ENCODE measurements at regions not wholly inside any gene's neighbourhood (a gene's known extent, or its start where the extent isn't known, plus 50 kb on each side); places are given as distances from the start of the nearest gene placed in this dataset.
A peak's percentile ranks its signal among the peaks of the same experiment; 100 is the strongest.

- H3K27me3 ChIP-seq, result no peaks in the 10 kb centered on the region
- no peaks in the 10 kb centered on the region for H3K9me3 ChIP-seq
- H3K27ac ChIP-seq, result peak overlapping the region in 3 of 4 donors; percentile 39 to 72 (median 44)
- TF ChIP-seq POLR2A (IDR thresholded peaks at IDR 0.05) (no peak), CTCF (IDR thresholded peaks at IDR 0.05) (no peak)
- no peaks in the 10 kb centered on the region for H3K36me3 ChIP-seq (replicated peaks in 1 of 2; ENCODE audit: insufficient read depth in 1 of 2, low read depth in 2 of 2)
- WGBS, 2 donors, result 50% methylated on average over 1 of the region's 1 CpG
- DNase-seq, result no peak
- ATAC-seq, result no peak
- intact Hi-C loops (cut with DNase I), result no loop called here
- H3K4me3 ChIP-seq, result no peak overlapping the region
- peaks cover 56% of the 10 kb centered on the region for H3K4me1 ChIP-seq
Observed at GRCh38 chr10:44804661-44805060, 106.5 kb upstream of the TMEM72 start.

GRCh38 chr10:44805466-44806210 lies 105.5 kb upstream of the TMEM72 start:
- TF ChIP-seq CTCF (IDR thresholded peaks at IDR 0.05) (no peak), POLR2A (IDR thresholded peaks at IDR 0.05) (peak in 2 of 3 donors; percentile 6 to 34)
- 32 to 42% methylated on average over 6 of the region's 6 CpGs for WGBS, 2 donors
- intact Hi-C loops (cut with DNase I), result no loop called here
- no peaks in the 10 kb centered on the region for H3K9me3 ChIP-seq
- H3K4me1 ChIP-seq, result peaks cover 51% of the 10 kb centered on the region
- peak; percentile 71 for ATAC-seq
- peak overlapping the region in 3 of 4 donors; percentile 32 to 72 (median 39) for H3K27ac ChIP-seq
- H3K27me3 ChIP-seq, result no peaks in the 10 kb centered on the region
- DNase-seq, result peak; percentile 53 to 76 (median 66)
- H3K36me3 ChIP-seq (replicated peaks in 1 of 2; ENCODE audit: insufficient read depth in 1 of 2, low read depth in 2 of 2), result no peaks in the 10 kb centered on the region
- H3K4me3 ChIP-seq, result no peak overlapping the region

- no peaks in the 10 kb centered on the region for H3K9me3 ChIP-seq
- peaks cover 54% of the 10 kb centered on the region for H3K4me1 ChIP-seq
- no peak for DNase-seq
- ATAC-seq, result no peak
- H3K27ac ChIP-seq, result peak overlapping the region in 3 of 4 donors; percentile 32 to 72 (median 39)
- no peak overlapping the region for H3K4me3 ChIP-seq
- no peaks in the 10 kb centered on the region for H3K36me3 ChIP-seq (replicated peaks in 1 of 2; ENCODE audit: insufficient read depth in 1 of 2, low read depth in 2 of 2)
- TF ChIP-seq CTCF (IDR thresholded peaks at IDR 0.05), result no peak
- TF ChIP-seq POLR2A (IDR thresholded peaks at IDR 0.05), result no peak
- 48 to 49% methylated on average over 3 of the region's 3 CpGs for WGBS, 2 donors
- intact Hi-C loops (cut with DNase I), result no loop called here
- no peaks in the 10 kb centered on the region for H3K27me3 ChIP-seq
Observed at GRCh38 chr10:44806950-44807349, 104.2 kb upstream of the TMEM72 start.

GRCh38 chr10:44807451-44807850 lies 103.7 kb upstream of the TMEM72 start:
- H3K27me3 ChIP-seq, result no peaks in the 10 kb centered on the region
- TF ChIP-seq CTCF (IDR thresholded peaks at IDR 0.05) (no peak), POLR2A (IDR thresholded peaks at IDR 0.05) (no peak)
- peaks cover 49% of the 10 kb centered on the region for H3K4me1 ChIP-seq
- no peak overlapping the region for H3K4me3 ChIP-seq
- no peak for DNase-seq
- no peak overlapping the region for H3K27ac ChIP-seq
- intact Hi-C loops (cut with DNase I), result no loop called here
- no peaks in the 10 kb centered on the region for H3K9me3 ChIP-seq
- no peak for ATAC-seq
- H3K36me3 ChIP-seq (replicated peaks in 1 of 2; ENCODE audit: insufficient read depth in 1 of 2, low read depth in 2 of 2), result no peaks in the 10 kb centered on the region

GRCh38 chr10:44809647-44810046 lies 101.5 kb upstream of the TMEM72 start:
- H3K4me1 ChIP-seq, result peaks cover 32% of the 10 kb centered on the region
- intact Hi-C loops (cut with DNase I), result no loop called here
- ATAC-seq, result no peak
- no peak for DNase-seq
- no peaks in the 10 kb centered on the region for H3K9me3 ChIP-seq
- no peaks in the 10 kb centered on the region for H3K36me3 ChIP-seq (replicated peaks in 1 of 2; ENCODE audit: insufficient read depth in 1 of 2, low read depth in 2 of 2)
- TF ChIP-seq CTCF (IDR thresholded peaks at IDR 0.05) (peak in 3 of 7 experiments; percentile 7 to 16 (median 10)), POLR2A (IDR thresholded peaks at IDR 0.05) (no peak)
- no peak overlapping the region for H3K4me3 ChIP-seq
- H3K27me3 ChIP-seq, result no peaks in the 10 kb centered on the region
- H3K27ac ChIP-seq, result no peak overlapping the region

Data from body of pancreas (tissue), 4 donors.